Dermis blood vessel endothelial cell (primary cell): ENCODE measurements at regions not wholly inside any gene's neighbourhood (a gene's known extent, or its start where the extent isn't known, plus 50 kb on each side); places are given as distances from the start of the nearest gene placed in this dataset.

Source experiments
- DNase-seq: peaks from one replicate; pipeline ENCODE4 v3.0.0; 2010

DNA sequence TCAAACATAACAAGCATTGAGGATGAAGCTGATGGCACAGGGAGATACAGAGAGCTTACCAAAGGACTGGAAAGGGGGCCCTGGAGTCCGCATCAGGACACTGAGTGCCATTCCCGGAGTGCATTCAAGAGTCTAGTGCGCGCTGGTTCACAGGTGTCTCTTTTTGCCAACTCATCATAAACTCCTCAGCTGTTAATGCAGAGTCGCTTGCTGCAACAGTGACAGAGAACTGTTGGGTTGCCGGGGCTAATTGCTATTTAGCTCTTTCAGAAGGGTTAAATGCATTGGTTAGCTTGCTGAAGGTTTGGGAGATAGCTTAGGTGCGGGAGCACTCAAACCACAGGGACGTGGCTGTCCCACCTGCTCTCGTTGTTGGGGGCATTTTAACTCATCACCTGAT, 1091.6 kb upstream of the EEF2KMT start:
- DNase-seq, result no peak

DNA sequence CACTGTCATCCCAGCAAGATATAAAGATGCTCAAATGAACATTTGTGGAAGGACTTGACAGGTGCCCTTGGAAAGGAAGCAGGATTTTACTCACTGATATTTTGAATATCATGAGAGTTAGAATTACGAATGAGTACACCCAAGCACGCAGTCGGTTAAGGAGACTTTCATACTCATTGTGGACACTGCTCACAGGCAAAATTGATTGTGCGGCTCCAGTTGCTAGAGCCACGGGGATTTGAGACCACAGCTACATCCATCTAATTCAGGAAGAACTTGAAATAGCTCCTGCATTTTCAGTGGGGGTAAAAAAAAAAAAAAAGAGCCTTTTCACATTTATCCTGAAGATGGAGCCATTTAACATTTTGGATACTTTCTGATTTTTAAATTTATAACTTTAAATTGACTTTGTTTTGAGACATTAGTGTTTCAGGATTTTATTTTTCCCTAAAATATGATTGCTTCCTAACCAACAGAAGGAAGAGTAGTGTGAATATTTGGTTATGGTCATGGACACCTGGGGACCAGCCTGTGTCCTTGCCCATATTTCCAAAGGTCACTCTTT, 1080.1 kb upstream of the EEF2KMT start:
- DNase-seq, result no peak

DNA sequence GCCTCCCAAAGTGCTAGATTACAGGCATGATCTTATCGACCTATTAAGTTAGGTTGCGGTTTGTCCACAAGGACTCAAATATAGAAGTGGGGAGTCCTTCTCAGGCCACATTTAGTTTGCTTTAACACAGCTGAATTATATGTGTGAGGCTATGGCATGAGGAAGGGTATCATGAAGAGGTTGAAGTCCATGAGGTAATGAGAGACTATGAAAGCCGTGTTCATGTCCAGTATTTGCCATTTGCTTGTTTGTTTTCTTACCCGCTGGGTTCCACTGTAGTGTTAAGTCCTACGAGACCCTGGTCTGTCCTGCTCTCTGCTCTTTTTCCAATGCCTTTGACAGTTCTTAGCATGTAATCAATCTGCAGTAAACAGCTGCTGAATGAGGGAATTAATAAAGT, 1072.4 kb upstream of the EEF2KMT start:
- DNase-seq, result no peak

- no peak for DNase-seq
Observed at GRCh38 chr16:6165330-6165979, 1067.9 kb upstream of the EEF2KMT start.

- no peak for DNase-seq
Observed at GRCh38 chr16:6160871-6161270, 1063.3 kb upstream of the EEF2KMT start.

- DNase-seq, result no peak
Observed at GRCh38 chr16:6160303-6160702, 1062.7 kb upstream of the EEF2KMT start.

GRCh38 chr16:6157806-6158205, 1060.2 kb upstream of the EEF2KMT start:
- no peak for DNase-seq

GRCh38 chr16:6155271-6155670, 1057.7 kb upstream of the EEF2KMT start:
- DNase-seq, result no peak

DNA sequence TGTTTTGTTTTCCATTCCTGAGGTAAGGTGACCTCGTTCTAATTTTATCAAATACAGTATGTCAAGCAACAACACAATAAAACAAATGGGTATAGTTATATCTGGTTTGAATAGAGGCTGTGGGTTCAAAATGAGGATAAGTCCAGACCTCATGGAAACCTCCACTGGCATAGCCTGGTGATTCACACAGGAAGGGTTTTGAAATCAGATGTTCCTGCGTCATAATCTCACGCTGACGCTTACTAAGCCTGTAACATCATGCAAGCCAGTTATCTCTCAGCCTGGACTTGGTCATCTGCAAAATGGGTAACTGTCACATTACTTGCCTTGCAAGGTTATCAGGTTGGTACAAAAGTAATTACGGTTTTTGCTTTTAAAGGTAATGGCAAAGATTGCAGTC, 1056.3 kb upstream of the EEF2KMT start:
- DNase-seq, result no peak

GRCh38 chr16:6149031-6149430, 1051.4 kb upstream of the EEF2KMT start:
- no peak for DNase-seq

DNA sequence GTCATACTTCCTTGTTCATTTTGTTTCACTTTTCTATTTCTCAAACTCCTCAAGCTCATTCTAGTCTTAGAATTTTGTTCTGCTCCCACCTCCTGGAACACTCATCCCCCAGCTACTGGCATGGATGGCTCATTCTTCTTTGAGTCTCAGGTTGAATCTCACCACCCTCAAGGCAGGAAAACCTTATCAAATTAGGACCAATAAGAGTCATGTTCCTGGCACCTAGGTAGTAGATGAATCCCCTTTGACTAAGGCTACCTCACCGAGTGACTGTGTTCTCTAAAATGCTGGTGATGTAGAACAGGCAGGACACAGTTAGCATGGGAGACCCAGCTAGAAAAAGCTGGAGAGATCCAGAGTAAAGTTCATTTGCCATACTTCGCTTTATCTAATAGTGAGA, 1050.8 kb upstream of the EEF2KMT start:
- DNase-seq, result no peak

DNA sequence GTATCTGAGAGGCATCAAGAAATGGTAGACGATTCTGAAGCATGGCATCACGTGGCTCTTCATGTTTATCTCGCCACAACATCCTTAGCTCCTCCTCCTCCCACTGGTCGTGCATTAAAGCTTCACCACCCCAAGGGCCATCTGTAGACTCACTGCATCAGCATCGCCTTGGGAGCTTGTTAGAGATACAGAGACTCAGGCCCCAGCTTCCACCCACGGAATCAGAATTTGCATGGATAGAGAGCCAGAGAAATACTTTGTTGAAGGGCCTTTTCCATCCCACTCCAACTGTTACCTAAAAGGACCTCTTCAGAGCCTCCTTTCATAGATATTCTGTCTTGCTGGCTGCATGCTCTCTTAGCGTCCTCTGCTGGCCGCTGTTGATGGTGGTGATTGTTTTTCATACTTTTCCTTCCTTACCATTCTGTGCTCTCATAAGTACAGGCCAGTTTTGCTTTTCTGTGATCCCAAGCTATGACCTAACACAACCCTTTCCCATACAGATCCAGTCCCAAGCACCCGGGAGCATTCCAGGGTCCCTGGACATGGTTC, 1049.4 kb upstream of the EEF2KMT start:
- no peak for DNase-seq

- DNase-seq, result no peak
Observed at GRCh38 chr16:6146356-6146755, 1048.8 kb upstream of the EEF2KMT start.

DNA sequence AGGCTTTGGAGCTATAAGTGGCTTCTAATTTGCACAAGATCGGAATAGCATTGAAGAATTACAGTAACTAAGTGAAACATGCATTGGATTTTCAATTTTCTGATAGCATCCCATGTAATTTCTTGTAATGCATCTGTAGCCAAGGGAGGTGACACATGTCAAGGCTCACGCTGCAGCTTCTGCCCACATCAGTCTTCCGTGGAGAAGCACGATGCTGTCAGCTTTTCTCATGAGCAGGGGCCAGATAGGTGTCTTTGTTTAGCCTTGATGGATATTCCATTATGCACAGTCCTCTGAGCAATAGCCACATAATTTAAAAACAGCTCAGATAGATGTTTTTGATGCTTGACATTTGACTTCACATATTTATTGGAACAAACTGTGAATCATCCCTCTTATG, 1046.9 kb upstream of the EEF2KMT start:
- no peak for DNase-seq

GRCh38 chr16:6143020-6143419, 1045.4 kb upstream of the EEF2KMT start:
- DNase-seq, result no peak

DNA sequence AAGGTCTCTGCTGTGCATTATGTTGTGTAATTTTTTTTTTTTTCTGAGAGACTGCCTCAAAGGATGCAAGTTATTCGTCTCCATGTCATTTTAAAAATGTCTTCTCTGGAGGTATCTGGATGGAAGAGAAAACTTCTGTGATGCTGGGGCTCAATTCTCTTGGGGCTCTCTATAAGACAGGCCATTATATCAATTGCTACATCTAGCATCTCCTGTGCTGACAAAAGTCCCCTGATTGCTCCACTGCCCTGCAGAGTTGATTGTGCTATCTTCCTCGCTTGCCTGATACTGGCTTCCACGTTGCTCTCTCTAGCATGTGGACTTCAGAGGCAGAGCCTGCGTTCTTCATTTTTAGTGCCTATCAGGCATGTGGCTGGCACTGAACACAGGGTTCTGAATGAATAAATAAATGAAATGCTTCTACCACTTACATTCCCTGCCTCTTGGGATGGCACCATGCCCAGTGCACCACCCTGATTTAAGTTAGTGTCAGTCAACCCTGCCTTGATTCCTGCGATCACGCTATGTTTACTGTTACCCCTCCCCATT, 1035.5 kb upstream of the EEF2KMT start:
- DNase-seq, result no peak

GRCh38 chr16:6132121-6132520, 1034.5 kb upstream of the EEF2KMT start:
- no peak for DNase-seq

GRCh38 chr16:6131526-6132050, 1034.0 kb upstream of the EEF2KMT start:
- DNase-seq, result no peak

DNA sequence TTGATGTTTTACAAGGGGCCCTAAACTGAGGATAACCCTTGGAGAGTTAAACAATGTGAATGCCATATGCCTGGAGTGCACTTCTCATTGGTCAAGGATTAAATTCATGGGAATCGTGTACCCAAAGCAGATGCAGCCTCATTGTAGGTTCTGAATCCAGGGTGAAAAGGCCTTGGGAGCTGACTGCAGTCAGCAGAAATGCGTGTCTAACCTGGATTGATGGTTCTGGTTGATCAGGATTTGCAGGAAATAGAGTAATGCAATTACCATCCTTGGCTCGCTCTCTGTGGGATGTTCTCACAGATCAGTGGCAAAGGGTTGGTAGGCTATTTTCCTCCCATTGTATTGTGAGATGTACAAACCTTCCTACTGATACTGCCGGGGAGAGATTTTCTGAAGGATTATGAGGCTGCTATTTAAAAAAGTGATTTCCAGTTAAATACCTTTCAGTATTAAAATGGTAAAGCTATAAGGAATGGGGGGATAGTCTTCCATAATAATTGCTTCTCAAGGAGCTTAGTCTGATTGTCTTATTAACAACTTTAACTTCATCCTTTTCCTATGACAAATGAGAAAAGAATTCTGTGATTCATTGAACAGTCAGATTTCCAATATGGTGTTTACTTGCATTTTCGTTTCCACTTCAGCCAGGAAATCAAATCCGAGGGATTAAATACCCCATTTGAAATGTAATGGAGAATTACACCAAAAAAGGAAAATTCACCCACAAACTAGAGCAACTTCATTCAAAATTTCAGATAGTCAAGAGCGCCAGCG, 1028.1 kb upstream of the EEF2KMT start:
- DNase-seq, result no peak

- no peak for DNase-seq
Observed at GRCh38 chr16:6124136-6124535, 1026.5 kb upstream of the EEF2KMT start.

- DNase-seq, result no peak
Observed at GRCh38 chr16:6122401-6122800, 1024.8 kb upstream of the EEF2KMT start.

- no peak for DNase-seq
Observed at GRCh38 chr16:6114691-6115090, 1017.1 kb upstream of the EEF2KMT start.

GRCh38 chr16:6113749-6114148, 1016.2 kb upstream of the EEF2KMT start:
- no peak for DNase-seq
